Nephron progenitor cell (in vitro differentiated cells): ENCODE measurements at regions not wholly inside any gene's neighbourhood (a gene's known extent, or its start where the extent isn't known, plus 50 kb on each side); places are given as distances from the start of the nearest gene placed in this dataset.
A peak's percentile ranks its signal among the peaks of the same experiment; 100 is the strongest.

Source experiments
- DNase-seq: peaks from one replicate; pipeline ENCODE4 v3.0.0; 2021
- H3K27ac Mint-ChIP-seq: 2 replicates; pipeline ENCODE4 v1.8.0; 2021; ENCODE audit warnings: mild to moderate bottlenecking, moderate library complexity, mixed read lengths
- H3K27me3 Mint-ChIP-seq: 2 replicates; pipeline ENCODE4 v1.8.0; 2021; ENCODE audit warnings: mild to moderate bottlenecking, low read depth, mixed read lengths; ENCODE audit not compliant: poor library complexity
- H3K36me3 Mint-ChIP-seq: 2 replicates; pipeline ENCODE4 v1.8.0; 2021; ENCODE audit warnings: low read depth, mixed read lengths
- H3K4me1 Mint-ChIP-seq: 2 replicates; pipeline ENCODE4 v1.8.0; 2021; ENCODE audit warnings: mixed read lengths
- H3K4me3 Mint-ChIP-seq: 2 replicates; pipeline ENCODE4 v1.8.0; 2021; ENCODE audit warnings: mild to moderate bottlenecking, moderate library complexity, mixed read lengths
- H3K9me3 Mint-ChIP-seq: 2 replicates; pipeline ENCODE4 v1.8.0; 2021; ENCODE audit warnings: mild to moderate bottlenecking, moderate library complexity, mixed read lengths
- TF ChIP-seq, protein P1 (sequence below): fragments of 200-600 bp; sonication (generic); IDR thresholded peaks from 2 replicates; pipeline ENCODE4 v1.5.0; 2021; ENCODE audit warnings: antibody characterized with exemption

- Mint-ChIP-seq H3K4me1 (peaks cover 10% of the 10 kb centered on the region), H3K4me3 (no peak overlapping the region), H3K9me3 (no peaks in the 10 kb centered on the region), H3K27me3 (peaks cover 9% of the 10 kb centered on the region), H3K36me3 (no peaks in the 10 kb centered on the region), H3K27ac (no peak overlapping the region)
- no peak for DNase-seq
- TF ChIP-seq, protein P1, sequence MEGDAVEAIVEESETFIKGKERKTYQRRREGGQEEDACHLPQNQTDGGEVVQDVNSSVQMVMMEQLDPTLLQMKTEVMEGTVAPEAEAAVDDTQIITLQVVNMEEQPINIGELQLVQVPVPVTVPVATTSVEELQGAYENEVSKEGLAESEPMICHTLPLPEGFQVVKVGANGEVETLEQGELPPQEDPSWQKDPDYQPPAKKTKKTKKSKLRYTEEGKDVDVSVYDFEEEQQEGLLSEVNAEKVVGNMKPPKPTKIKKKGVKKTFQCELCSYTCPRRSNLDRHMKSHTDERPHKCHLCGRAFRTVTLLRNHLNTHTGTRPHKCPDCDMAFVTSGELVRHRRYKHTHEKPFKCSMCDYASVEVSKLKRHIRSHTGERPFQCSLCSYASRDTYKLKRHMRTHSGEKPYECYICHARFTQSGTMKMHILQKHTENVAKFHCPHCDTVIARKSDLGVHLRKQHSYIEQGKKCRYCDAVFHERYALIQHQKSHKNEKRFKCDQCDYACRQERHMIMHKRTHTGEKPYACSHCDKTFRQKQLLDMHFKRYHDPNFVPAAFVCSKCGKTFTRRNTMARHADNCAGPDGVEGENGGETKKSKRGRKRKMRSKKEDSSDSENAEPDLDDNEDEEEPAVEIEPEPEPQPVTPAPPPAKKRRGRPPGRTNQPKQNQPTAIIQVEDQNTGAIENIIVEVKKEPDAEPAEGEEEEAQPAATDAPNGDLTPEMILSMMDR, result peak; percentile 27
Observed at GRCh38 chr16:9695152-9695551, 487.1 kb downstream of the GRIN2A start.
